K562 (cell line): ENCODE measurements at regions not wholly inside any gene's neighbourhood (a gene's known extent, or its start where the extent isn't known, plus 50 kb on each side); places are given as distances from the start of the nearest gene placed in this dataset.

Source experiments
- ATAC-seq: fragments of 200-7000 bp; cut with Tn5 transposase; 3 replicates; pipeline ENCODE4 v1.9.1; 2020; ENCODE audit warnings: moderate library complexity
- BruUV-seq: library from RNA; stranded (reverse); fragments of 400-500 nt; replicated peaks from 2 replicates; lab custom pipeline; 2021; lab: Mats Ljungman, UMichigan
- CTCF ChIA-PET: fragments of 300-600 bp; formaldehyde crosslinking; extraction: SDS; loops from one replicate; lab custom pipeline; 2021; ENCODE audit warnings: low intra/inter-chr PET ratio; lab: Yijun Ruan, JAX
- POLR2A ChIA-PET: fragments of 300-600, 350-650 bp; sonication (Branson Sonifier 250); formaldehyde crosslinking; extraction: SDS; loops from one replicate; lab custom pipeline; 2021; ENCODE audit warnings: antibody characterized with exemption, inconsistent platforms; lab: Yijun Ruan, JAX
- DNase-seq, 4 experiments: peaks; one replicate each; pipeline versions ENCODE4 v3.0.0 to v3.0.0-alpha.2; 2011 to 2018; ENCODE audit warnings: low spot score in 3 of 4, mixed read lengths in 3 of 4; ENCODE audit errors: extremely low read depth in 1 of 4
- FAIRE-seq: peaks from 2 replicates; lab custom pipeline; 2011; peaks lifted over from hg19 to GRCh38; lab: Jason Lieb, UNC
- H2AFZ ChIP-seq: 2 replicates; pipeline ENCODE4 v1.6.0; 2011; ENCODE audit warnings: low read depth, low read length, control low read depth, inconsistent platforms
- H3K27ac ChIP-seq: fragments of 200-600 bp; 3 replicates; pipeline ENCODE4 v1.8.0; 2011; ENCODE audit warnings: low read depth, mild to moderate bottlenecking, control low read depth, inconsistent platforms, low read length, moderate library complexity, mixed read lengths; ENCODE audit errors: extremely low read depth
- H3K27me3 ChIP-seq, 2 experiments: fragments of 300-600 bp in 1 of 2; 2 replicates in 1 of 2; 3 replicates in 1 of 2; pipeline versions ENCODE4 v1.6.0 to v1.8.0; 2011; ENCODE audit warnings: inconsistent platforms in 2 of 2, low read length in 2 of 2, mild to moderate bottlenecking in 1 of 2, mixed read lengths in 1 of 2, moderate library complexity in 1 of 2; ENCODE audit not compliant: control insufficient read depth in 2 of 2, insufficient read depth in 2 of 2
- H3K36me3 ChIP-seq: fragments of 300-600 bp; 3 replicates; pipeline ENCODE4 v1.8.0; 2011; ENCODE audit warnings: mild to moderate bottlenecking, low read length, inconsistent platforms; ENCODE audit not compliant: control insufficient read depth, insufficient read depth
- H3K4me1 ChIP-seq, 2 experiments: fragments of 200-600 bp in 1 of 2; replicated peaks in 1 of 2; 2 replicates in 1 of 2; 3 replicates in 1 of 2; pipeline versions ENCODE4 v1.5.1 to v1.8.0; 2011; ENCODE audit warnings: inconsistent platforms in 2 of 2, low read length in 2 of 2, mild to moderate bottlenecking in 1 of 2, mixed read lengths in 1 of 2, moderate library complexity in 1 of 2; ENCODE audit not compliant: control insufficient read depth in 2 of 2, insufficient read depth in 2 of 2
- H3K4me2 ChIP-seq: 2 replicates; pipeline ENCODE4 v1.6.1; 2011; ENCODE audit warnings: low read length, control low read depth, inconsistent platforms, mixed read lengths; ENCODE audit not compliant: insufficient read depth
- H3K4me3 ChIP-seq: fragments of 200-600 bp; sonication (generic), shearing (Covaris generic); 2 replicates; pipeline ENCODE4 v1.5.1; 2016; ENCODE audit warnings: control low read depth, inconsistent platforms
- H3K79me2 ChIP-seq: fragments of 200-600 bp; 3 replicates; pipeline ENCODE4 v1.8.0; 2011; ENCODE audit warnings: low read length, inconsistent platforms; ENCODE audit not compliant: control insufficient read depth, insufficient read depth
- H3K9ac ChIP-seq, 2 experiments: 2 replicates each; pipeline versions ENCODE4 v1.6.0 to v1.6.1; 2011; ENCODE audit warnings: low read depth in 2 of 2, low read length in 2 of 2, control low read depth in 1 of 2, inconsistent platforms in 1 of 2, mild to moderate bottlenecking in 1 of 2, mixed read lengths in 1 of 2; ENCODE audit not compliant: insufficient read depth in 1 of 2
- H3K9me1 ChIP-seq: one replicate; pipeline ENCODE4 v1.6.0; 2011; ENCODE audit warnings: inconsistent platforms, mild to moderate bottlenecking, low read length, moderate library complexity; ENCODE audit not compliant: control insufficient read depth, insufficient read depth
- H3K9me3 ChIP-seq: replicated peaks from 2 replicates; pipeline ENCODE4 v1.5.1; 2011; ENCODE audit warnings: low read depth, low read length, inconsistent platforms; ENCODE audit not compliant: control insufficient read depth, insufficient read depth
- H4K20me1 ChIP-seq: replicated peaks from 2 replicates; pipeline ENCODE4 v1.6.1; 2011; ENCODE audit warnings: low read length, inconsistent platforms, mixed read lengths; ENCODE audit not compliant: control insufficient read depth, insufficient read depth
- BRD9 ChIP-seq: fragments of 450-650 bp; IDR thresholded peaks from 2 replicates; pipeline ENCODE4 v1.6.1; 2018; ENCODE audit warnings: low read depth; ENCODE audit not compliant: partially characterized antibody
- CBFA2T2 ChIP-seq: fragments of 450-650 bp; conservative IDR thresholded peaks from 2 replicates; pipeline ENCODE4 v1.6.1; 2017; ENCODE audit warnings: mild to moderate bottlenecking
- CEBPG ChIP-seq, 3 experiments: fragments of 200-800 bp in 1 of 3; sonication (Bioruptor generic) in 1 of 3; sonication (generic) in 1 of 3; formaldehyde crosslinking in 1 of 3; IDR thresholded peaks in 2 of 3; conservative IDR thresholded peaks in 1 of 3; 2 replicates each; pipeline versions ENCODE4 v1.6.1 to v1.8.0; 2016 to 2022; ENCODE audit warnings: missing compliant biosample characterization in 2 of 3, missing genetic modification characterization in 2 of 3, mild to moderate bottlenecking in 1 of 3, missing genetic modification reagents in 1 of 3
- CTBP1 ChIP-seq: fragments of 450-650 bp; IDR thresholded peaks from 2 replicates; pipeline ENCODE4 v1.6.1; 2016; ENCODE audit warnings: borderline replicate concordance
- HINFP ChIP-seq: fragments of 450-650 bp; conservative IDR thresholded peaks from 2 replicates; pipeline ENCODE4 v1.6.1; 2016; ENCODE audit warnings: missing genetic modification characterization, low read depth, mild to moderate bottlenecking, control low read depth, missing compliant biosample characterization
- IFI16 ChIP-seq: fragments of 250-450 bp; sonication (Bioruptor Pico); IDR thresholded peaks from 2 replicates; pipeline ENCODE4 v2.1.2; 2022; ENCODE audit warnings: mild to moderate bottlenecking, inconsistent platforms
- MED1 ChIP-seq: sonication (generic); formaldehyde crosslinking; IDR thresholded peaks from 2 replicates; pipeline ENCODE4 v1.8.1; 2023; ENCODE audit warnings: missing genetic modification reagents, borderline replicate concordance
- NFIC ChIP-seq: fragments of 450-650 bp; IDR thresholded peaks from 2 replicates; pipeline ENCODE4 v1.6.1; 2017; ENCODE audit warnings: mild to moderate bottlenecking, inconsistent platforms
- NONO ChIP-seq, 2 experiments: fragments of 200-400 bp in 1 of 2; fragments of 450-650 bp in 1 of 2; formaldehyde crosslinking in 1 of 2; IDR thresholded peaks; 2 replicates each; pipeline ENCODE4 v1.6.1; 2017; ENCODE audit warnings: low read depth in 2 of 2, mild to moderate bottlenecking in 2 of 2, moderate library complexity in 2 of 2, low read length in 1 of 2
- PTRF ChIP-seq: fragments of 450-650 bp; IDR thresholded peaks from 2 replicates; pipeline ENCODE4 v1.6.1; 2016; ENCODE audit warnings: mild to moderate bottlenecking, missing genetic modification characterization, missing compliant biosample characterization
- RBBP5 ChIP-seq: fragments of 200-600 bp; sonication (generic); IDR thresholded peaks from 2 replicates; pipeline ENCODE4 v1.6.1; 2012; ENCODE audit warnings: borderline replicate concordance, mild to moderate bottlenecking, low read length, control low read depth, inconsistent platforms; ENCODE audit not compliant: insufficient read depth, poor library complexity, severe bottlenecking
- SMAD2 ChIP-seq: fragments of 150-350 bp; IDR thresholded peaks from 2 replicates; pipeline ENCODE4 v1.6.1; 2014; ENCODE audit warnings: low read depth, mild to moderate bottlenecking, low read length
- SMARCE1 ChIP-seq: fragments of 450-650 bp; IDR thresholded peaks from 2 replicates; pipeline ENCODE4 v1.7.1; 2016; ENCODE audit warnings: mild to moderate bottlenecking
- STAT5B ChIP-seq: fragments of 250-450 bp; sonication (Bioruptor Pico); IDR thresholded peaks from 2 replicates; pipeline ENCODE4 v1.8.0; 2021; ENCODE audit warnings: mild to moderate bottlenecking, inconsistent platforms
- TRIM28 ChIP-seq: fragments of 450-650 bp; IDR thresholded peaks from 2 replicates; pipeline ENCODE4 v1.6.1; 2017
- ZNF75A ChIP-seq: fragments of 450-650 bp; formaldehyde crosslinking; IDR thresholded peaks from 2 replicates; pipeline ENCODE4 v1.4.0; 2020; ENCODE audit warnings: mild to moderate bottlenecking
- ZNF77 ChIP-seq: fragments of 250-450 bp; sonication (Bioruptor Pico); IDR thresholded peaks from 2 replicates; pipeline ENCODE4 v1.5.0; 2020
- WGBS: fragments of 100-300 bp; shearing (Covaris generic); methylation state at CpG from one replicate; pipeline ENCODE4 v1.1.6; 2016; ENCODE audit warnings: low coverage, mixed read lengths; ENCODE audit not compliant: insufficient coverage; ENCODE audit errors: missing lambda C conversion rate; 5-methylcytosine and 5-hydroxymethylcytosine counted together
- in situ Hi-C: fragments of 300-500 bp; cut with MboI; formaldehyde crosslinking; loops from 4 replicates; pipeline ENCODE4 v1.15.0; 2018; ENCODE audit warnings: inconsistent platforms, mixed read lengths
- intact Hi-C: fragments of 100-400 bp; cut with micrococcal nuclease; formaldehyde crosslinking; loops from 2 replicates; pipeline ENCODE4 v1.14.2; 2022
- TF ChIP-seq, protein P1 (sequence below): fragments of 450-650 bp; conservative IDR thresholded peaks from 2 replicates; pipeline ENCODE4 v1.6.1; 2016; ENCODE audit warnings: missing genetic modification characterization, low read depth, mild to moderate bottlenecking, missing compliant biosample characterization, moderate library complexity

GRCh38 chr20:60139663-60140446 is 181.6 kb downstream of the CDH26 start:
- Histone ChIP-seq H3K27ac (no peak overlapping the region), H3K9me3 (no peaks in the 10 kb centered on the region), H3K79me2 (no peaks in the 10 kb centered on the region), H3K4me3 (no peak overlapping the region), H2AFZ (no peak overlapping the region), H3K36me3 (no peaks in the 10 kb centered on the region), H3K4me2 (no peak overlapping the region), H4K20me1 (no peaks in the 10 kb centered on the region; the same call in 1 of the 2 replicates), H3K4me1 (no peaks in the 10 kb centered on the region; a peak in 1 of 5 replicates), H3K9me1 (no peaks in the 10 kb centered on the region), H3K27me3 (no peaks in the 10 kb centered on the region), H3K9ac (no peak overlapping the region)
- in situ Hi-C loops = no loop called here
- TF ChIP-seq PTRF (tag) = no peak
- no peak for TF ChIP-seq STAT5B
- TF ChIP-seq ZNF77 (CRISPR knock-in tag) = no peak
- TF ChIP-seq BRD9 = no peak
- TF ChIP-seq CBFA2T2 = no peak
- no peak for TF ChIP-seq IFI16 (CRISPR knock-in tag)
- no peak for TF ChIP-seq TRIM28
- no peak for TF ChIP-seq RBBP5
- no peak for TF ChIP-seq CEBPG (CRISPR knock-in tag; IDR thresholded peaks at IDR 0.05)
- TF ChIP-seq CEBPG (tag; conservative IDR thresholded peaks at IDR 0.05 in 1 of 2, IDR thresholded peaks at IDR 0.05 in 1 of 2) = no peak
- TF ChIP-seq CTBP1 = no peak
- TF ChIP-seq SMARCE1 = no peak
- no peak for TF ChIP-seq NONO (IDR thresholded peaks at IDR 0.05; ENCODE audit: low read depth in 2 of 2, low read length in 1 of 2)
- TF ChIP-seq NFIC = no peak
- no peak for TF ChIP-seq SMAD2
- TF ChIP-seq HINFP (tag) = no peak
- TF ChIP-seq, protein P1, sequence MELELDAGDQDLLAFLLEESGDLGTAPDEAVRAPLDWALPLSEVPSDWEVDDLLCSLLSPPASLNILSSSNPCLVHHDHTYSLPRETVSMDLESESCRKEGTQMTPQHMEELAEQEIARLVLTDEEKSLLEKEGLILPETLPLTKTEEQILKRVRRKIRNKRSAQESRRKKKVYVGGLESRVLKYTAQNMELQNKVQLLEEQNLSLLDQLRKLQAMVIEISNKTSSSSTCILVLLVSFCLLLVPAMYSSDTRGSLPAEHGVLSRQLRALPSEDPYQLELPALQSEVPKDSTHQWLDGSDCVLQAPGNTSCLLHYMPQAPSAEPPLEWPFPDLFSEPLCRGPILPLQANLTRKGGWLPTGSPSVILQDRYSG (tag) = no peak
- TF ChIP-seq MED1 (CRISPR knock-in tag) = no peak
- no peak for TF ChIP-seq ZNF75A (CRISPR knock-in tag)
- DNase-seq (no peak), ATAC-seq (no peak), FAIRE-seq (no peak)
- BruUV-seq = no TSS peak
- ChIA-PET POLR2A (no interaction called here), CTCF (no interaction called here)
- WGBS = 2% methylated on average over 11 of the region's 11 CpGs
- intact Hi-C loops = no loop called here
